ENCODE measurements at regions not wholly inside any gene's neighbourhood (a gene's known extent, or its start where the extent isn't known, plus 50 kb on each side); places are given as distances from the start of the nearest gene placed in this dataset.

DNA sequence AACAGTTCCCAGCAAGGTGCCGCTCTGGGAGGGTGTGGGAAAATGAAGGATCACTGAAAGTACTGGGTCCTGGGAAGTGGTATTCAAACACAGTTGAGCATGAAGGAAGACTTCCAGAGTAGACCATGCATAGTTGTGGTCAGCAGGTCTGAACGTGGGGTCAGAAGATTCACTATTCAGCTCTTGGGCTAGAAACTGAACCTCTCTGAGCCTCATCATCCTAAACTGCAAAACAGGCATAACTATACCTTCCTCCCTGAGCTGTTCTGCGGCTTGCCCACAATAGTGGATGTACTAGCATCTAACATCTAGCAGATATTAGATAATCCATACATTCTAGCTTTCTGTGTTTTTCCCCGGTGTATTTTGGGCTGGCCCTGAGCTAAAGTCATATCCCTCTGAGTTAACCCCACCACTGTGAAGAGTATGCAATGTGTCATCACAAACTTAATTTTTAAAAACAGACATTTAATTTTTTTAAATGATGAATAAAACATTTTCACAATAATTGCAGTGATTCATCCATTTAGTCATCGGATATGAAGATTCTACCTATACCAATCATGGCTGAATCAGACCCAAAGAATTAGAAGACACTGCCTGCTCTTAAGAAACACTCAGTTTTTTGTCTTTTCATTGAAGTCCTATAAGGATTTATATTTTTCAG, 179.1 kb downstream of the BLID start:
- H3K27ac Mint-ChIP-seq: no peak overlapping the region
- H3K9me3 Mint-ChIP-seq: 0 out of 2 replicates have a peak, but pooled peaks cover 4% of the 10 kb centered on the region
- DNase-seq (ENCODE audit: low spot score): no peak
- peaks cover 21% of the 10 kb centered on the region for H3K4me1 Mint-ChIP-seq
- ChIA-PET CTCF (no interaction called here), POLR2A (no interaction called here)
- ATAC-seq: no peak
- H3K4me3 Mint-ChIP-seq: no peak overlapping the region
- no peak for TF ChIP-seq FOXP1 (CRISPR knock-in tag; IDR thresholded peaks at IDR 0.05; ENCODE audit: borderline replicate concordance)
- TF ChIP-seq NR3C1 (CRISPR knock-in tag; conservative IDR thresholded peaks at IDR 0.05; ENCODE audit: low read depth): no peak
- no peaks in the 10 kb centered on the region for H3K36me3 Mint-ChIP-seq
- no peaks in the 10 kb centered on the region for H3K27me3 Mint-ChIP-seq (ENCODE audit: low read depth)

DNA sequence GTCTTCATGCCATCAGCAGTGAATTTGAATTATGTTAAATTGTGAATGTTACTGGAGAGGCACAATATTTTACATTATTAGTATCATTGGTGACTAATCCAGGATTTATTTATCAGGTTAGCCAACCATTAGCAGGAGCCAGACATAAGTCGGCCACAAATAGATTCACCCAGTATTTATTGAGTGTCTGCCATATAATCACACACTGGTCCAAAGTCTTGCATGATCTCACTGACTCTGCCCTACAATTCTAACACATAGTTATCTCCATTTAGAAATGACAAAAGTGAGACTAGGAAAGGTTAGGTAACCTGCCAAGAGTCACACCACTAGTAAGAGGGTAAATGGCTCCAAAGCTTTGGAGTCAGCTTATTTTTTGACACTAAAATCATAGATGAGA, 179.6 kb downstream of the BLID start:
- no peaks in the 10 kb centered on the region for H3K9me3 Mint-ChIP-seq
- ChIA-PET CTCF (no interaction called here), POLR2A (no interaction called here)
- peaks cover 22% of the 10 kb centered on the region for H3K4me1 Mint-ChIP-seq
- DNase-seq (ENCODE audit: low spot score) (no peak), ATAC-seq (no peak)
- no peak for TF ChIP-seq ZNF396 (CRISPR knock-in tag; IDR thresholded peaks at IDR 0.05; ENCODE audit: borderline replicate concordance)
- TF ChIP-seq ZNF219 (CRISPR knock-in tag; IDR thresholded peaks at IDR 0.05; ENCODE audit: borderline replicate concordance): no peak
- no peak for TF ChIP-seq ZBTB21 (CRISPR knock-in tag; IDR thresholded peaks at IDR 0.05; ENCODE audit: borderline replicate concordance)
- no peak for TF ChIP-seq EMX1 (CRISPR knock-in tag; IDR thresholded peaks at IDR 0.05)
- TF ChIP-seq, protein P1, sequence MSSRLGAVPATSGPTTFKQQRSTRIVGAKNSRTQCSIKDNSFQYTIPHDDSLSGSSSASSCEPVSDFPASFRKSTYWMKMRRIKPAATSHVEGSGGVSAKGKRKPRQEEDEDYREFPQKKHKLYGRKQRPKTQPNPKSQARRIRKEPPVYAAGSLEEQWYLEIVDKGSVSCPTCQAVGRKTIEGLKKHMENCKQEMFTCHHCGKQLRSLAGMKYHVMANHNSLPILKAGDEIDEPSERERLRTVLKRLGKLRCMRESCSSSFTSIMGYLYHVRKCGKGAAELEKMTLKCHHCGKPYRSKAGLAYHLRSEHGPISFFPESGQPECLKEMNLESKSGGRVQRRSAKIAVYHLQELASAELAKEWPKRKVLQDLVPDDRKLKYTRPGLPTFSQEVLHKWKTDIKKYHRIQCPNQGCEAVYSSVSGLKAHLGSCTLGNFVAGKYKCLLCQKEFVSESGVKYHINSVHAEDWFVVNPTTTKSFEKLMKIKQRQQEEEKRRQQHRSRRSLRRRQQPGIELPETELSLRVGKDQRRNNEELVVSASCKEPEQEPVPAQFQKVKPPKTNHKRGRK (CRISPR knock-in tag; IDR thresholded peaks at IDR 0.05; ENCODE audit: borderline replicate concordance): no peak
- no peak for TF ChIP-seq SOX15 (CRISPR knock-in tag; IDR thresholded peaks at IDR 0.05)
- TF ChIP-seq, protein P2, sequence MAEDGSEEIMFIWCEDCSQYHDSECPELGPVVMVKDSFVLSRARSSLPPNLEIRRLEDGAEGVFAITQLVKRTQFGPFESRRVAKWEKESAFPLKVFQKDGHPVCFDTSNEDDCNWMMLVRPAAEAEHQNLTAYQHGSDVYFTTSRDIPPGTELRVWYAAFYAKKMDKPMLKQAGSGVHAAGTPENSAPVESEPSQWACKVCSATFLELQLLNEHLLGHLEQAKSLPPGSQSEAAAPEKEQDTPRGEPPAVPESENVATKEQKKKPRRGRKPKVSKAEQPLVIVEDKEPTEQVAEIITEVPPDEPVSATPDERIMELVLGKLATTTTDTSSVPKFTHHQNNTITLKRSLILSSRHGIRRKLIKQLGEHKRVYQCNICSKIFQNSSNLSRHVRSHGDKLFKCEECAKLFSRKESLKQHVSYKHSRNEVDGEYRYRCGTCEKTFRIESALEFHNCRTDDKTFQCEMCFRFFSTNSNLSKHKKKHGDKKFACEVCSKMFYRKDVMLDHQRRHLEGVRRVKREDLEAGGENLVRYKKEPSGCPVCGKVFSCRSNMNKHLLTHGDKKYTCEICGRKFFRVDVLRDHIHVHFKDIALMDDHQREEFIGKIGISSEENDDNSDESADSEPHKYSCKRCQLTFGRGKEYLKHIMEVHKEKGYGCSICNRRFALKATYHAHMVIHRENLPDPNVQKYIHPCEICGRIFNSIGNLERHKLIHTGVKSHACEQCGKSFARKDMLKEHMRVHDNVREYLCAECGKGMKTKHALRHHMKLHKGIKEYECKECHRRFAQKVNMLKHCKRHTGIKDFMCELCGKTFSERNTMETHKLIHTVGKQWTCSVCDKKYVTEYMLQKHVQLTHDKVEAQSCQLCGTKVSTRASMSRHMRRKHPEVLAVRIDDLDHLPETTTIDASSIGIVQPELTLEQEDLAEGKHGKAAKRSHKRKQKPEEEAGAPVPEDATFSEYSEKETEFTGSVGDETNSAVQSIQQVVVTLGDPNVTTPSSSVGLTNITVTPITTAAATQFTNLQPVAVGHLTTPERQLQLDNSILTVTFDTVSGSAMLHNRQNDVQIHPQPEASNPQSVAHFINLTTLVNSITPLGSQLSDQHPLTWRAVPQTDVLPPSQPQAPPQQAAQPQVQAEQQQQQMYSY (CRISPR knock-in tag; IDR thresholded peaks at IDR 0.05): no peak
- TF ChIP-seq, protein P3, sequence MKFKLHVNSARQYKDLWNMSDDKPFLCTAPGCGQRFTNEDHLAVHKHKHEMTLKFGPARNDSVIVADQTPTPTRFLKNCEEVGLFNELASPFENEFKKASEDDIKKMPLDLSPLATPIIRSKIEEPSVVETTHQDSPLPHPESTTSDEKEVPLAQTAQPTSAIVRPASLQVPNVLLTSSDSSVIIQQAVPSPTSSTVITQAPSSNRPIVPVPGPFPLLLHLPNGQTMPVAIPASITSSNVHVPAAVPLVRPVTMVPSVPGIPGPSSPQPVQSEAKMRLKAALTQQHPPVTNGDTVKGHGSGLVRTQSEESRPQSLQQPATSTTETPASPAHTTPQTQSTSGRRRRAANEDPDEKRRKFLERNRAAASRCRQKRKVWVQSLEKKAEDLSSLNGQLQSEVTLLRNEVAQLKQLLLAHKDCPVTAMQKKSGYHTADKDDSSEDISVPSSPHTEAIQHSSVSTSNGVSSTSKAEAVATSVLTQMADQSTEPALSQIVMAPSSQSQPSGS (CRISPR knock-in tag; IDR thresholded peaks at IDR 0.05; ENCODE audit: borderline replicate concordance, low read depth): no peak
- no peak overlapping the region for H3K4me3 Mint-ChIP-seq
- H3K27ac Mint-ChIP-seq: no peak overlapping the region
- H3K27me3 Mint-ChIP-seq (ENCODE audit: low read depth): no peaks in the 10 kb centered on the region
- no peaks in the 10 kb centered on the region for H3K36me3 Mint-ChIP-seq

DNA sequence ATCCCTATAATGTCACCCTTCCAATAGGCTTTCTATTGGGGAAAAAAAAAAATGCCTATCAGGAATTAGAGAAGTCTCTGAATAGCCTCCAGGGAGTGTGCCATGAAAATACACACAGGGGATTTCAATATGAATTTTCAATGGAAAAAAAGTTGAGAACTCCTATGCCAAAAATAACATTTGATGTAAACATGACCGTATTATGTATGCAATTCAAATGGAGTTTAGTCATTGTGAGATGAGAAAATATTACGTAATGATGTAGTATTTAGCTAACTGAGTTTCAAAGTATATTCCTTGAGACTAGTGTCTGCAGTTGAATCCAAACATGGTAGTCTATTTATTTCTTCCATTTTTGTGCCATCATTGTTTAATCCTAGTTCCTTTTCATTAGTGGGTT, 182.3 kb downstream of the BLID start:
- Mint-ChIP-seq H3K4me3 (no peak overlapping the region), H3K27me3 (ENCODE audit: low read depth) (no peaks in the 10 kb centered on the region), H3K27ac (no peak overlapping the region), H3K36me3 (no peaks in the 10 kb centered on the region), H3K9me3 (no peaks in the 10 kb centered on the region), H3K4me1 (peaks cover 26% of the 10 kb centered on the region)
- DNase-seq (ENCODE audit: low spot score) (no peak), ATAC-seq (no peak)
- CTCF ChIA-PET: no interaction called here
- POLR2A ChIA-PET: no interaction called here
- TF ChIP-seq, protein P4, sequence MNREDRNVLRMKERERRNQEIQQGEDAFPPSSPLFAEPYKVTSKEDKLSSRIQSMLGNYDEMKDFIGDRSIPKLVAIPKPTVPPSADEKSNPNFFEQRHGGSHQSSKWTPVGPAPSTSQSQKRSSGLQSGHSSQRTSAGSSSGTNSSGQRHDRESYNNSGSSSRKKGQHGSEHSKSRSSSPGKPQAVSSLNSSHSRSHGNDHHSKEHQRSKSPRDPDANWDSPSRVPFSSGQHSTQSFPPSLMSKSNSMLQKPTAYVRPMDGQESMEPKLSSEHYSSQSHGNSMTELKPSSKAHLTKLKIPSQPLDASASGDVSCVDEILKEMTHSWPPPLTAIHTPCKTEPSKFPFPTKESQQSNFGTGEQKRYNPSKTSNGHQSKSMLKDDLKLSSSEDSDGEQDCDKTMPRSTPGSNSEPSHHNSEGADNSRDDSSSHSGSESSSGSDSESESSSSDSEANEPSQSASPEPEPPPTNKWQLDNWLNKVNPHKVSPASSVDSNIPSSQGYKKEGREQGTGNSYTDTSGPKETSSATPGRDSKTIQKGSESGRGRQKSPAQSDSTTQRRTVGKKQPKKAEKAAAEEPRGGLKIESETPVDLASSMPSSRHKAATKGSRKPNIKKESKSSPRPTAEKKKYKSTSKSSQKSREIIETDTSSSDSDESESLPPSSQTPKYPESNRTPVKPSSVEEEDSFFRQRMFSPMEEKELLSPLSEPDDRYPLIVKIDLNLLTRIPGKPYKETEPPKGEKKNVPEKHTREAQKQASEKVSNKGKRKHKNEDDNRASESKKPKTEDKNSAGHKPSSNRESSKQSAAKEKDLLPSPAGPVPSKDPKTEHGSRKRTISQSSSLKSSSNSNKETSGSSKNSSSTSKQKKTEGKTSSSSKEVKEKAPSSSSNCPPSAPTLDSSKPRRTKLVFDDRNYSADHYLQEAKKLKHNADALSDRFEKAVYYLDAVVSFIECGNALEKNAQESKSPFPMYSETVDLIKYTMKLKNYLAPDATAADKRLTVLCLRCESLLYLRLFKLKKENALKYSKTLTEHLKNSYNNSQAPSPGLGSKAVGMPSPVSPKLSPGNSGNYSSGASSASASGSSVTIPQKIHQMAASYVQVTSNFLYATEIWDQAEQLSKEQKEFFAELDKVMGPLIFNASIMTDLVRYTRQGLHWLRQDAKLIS (CRISPR knock-in tag; IDR thresholded peaks at IDR 0.05; ENCODE audit: borderline replicate concordance): no peak
- TF ChIP-seq, protein P5, sequence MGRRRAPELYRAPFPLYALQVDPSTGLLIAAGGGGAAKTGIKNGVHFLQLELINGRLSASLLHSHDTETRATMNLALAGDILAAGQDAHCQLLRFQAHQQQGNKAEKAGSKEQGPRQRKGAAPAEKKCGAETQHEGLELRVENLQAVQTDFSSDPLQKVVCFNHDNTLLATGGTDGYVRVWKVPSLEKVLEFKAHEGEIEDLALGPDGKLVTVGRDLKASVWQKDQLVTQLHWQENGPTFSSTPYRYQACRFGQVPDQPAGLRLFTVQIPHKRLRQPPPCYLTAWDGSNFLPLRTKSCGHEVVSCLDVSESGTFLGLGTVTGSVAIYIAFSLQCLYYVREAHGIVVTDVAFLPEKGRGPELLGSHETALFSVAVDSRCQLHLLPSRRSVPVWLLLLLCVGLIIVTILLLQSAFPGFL (CRISPR knock-in tag; IDR thresholded peaks at IDR 0.05; ENCODE audit: borderline replicate concordance): no peak
- TF ChIP-seq, protein P6, sequence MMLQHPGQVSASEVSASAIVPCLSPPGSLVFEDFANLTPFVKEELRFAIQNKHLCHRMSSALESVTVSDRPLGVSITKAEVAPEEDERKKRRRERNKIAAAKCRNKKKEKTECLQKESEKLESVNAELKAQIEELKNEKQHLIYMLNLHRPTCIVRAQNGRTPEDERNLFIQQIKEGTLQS (CRISPR knock-in tag; conservative IDR thresholded peaks at IDR 0.05): no peak
- TF ChIP-seq, protein P7, sequence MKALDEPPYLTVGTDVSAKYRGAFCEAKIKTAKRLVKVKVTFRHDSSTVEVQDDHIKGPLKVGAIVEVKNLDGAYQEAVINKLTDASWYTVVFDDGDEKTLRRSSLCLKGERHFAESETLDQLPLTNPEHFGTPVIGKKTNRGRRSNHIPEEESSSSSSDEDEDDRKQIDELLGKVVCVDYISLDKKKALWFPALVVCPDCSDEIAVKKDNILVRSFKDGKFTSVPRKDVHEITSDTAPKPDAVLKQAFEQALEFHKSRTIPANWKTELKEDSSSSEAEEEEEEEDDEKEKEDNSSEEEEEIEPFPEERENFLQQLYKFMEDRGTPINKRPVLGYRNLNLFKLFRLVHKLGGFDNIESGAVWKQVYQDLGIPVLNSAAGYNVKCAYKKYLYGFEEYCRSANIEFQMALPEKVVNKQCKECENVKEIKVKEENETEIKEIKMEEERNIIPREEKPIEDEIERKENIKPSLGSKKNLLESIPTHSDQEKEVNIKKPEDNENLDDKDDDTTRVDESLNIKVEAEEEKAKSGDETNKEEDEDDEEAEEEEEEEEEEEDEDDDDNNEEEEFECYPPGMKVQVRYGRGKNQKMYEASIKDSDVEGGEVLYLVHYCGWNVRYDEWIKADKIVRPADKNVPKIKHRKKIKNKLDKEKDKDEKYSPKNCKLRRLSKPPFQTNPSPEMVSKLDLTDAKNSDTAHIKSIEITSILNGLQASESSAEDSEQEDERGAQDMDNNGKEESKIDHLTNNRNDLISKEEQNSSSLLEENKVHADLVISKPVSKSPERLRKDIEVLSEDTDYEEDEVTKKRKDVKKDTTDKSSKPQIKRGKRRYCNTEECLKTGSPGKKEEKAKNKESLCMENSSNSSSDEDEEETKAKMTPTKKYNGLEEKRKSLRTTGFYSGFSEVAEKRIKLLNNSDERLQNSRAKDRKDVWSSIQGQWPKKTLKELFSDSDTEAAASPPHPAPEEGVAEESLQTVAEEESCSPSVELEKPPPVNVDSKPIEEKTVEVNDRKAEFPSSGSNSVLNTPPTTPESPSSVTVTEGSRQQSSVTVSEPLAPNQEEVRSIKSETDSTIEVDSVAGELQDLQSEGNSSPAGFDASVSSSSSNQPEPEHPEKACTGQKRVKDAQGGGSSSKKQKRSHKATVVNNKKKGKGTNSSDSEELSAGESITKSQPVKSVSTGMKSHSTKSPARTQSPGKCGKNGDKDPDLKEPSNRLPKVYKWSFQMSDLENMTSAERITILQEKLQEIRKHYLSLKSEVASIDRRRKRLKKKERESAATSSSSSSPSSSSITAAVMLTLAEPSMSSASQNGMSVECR (CRISPR knock-in tag; IDR thresholded peaks at IDR 0.05; ENCODE audit: borderline replicate concordance): no peak
